UCSD-AML1 (cell line): ENCODE measurements at regions not wholly inside any gene's neighbourhood (a gene's known extent, or its start where the extent isn't known, plus 50 kb on each side); places are given as distances from the start of the nearest gene placed in this dataset.
"Not testable (repeated sequence)": the region's sequence is repeated elsewhere in the genome, so short reads cannot be mapped to it uniquely, and the experiment has no call there.

Experiments used
- DNase-seq: peaks from one replicate; lab custom pipeline; 2025; ENCODE audit not compliant: unreplicated experiment; lab: John Stamatoyannopoulos, UW

DNA sequence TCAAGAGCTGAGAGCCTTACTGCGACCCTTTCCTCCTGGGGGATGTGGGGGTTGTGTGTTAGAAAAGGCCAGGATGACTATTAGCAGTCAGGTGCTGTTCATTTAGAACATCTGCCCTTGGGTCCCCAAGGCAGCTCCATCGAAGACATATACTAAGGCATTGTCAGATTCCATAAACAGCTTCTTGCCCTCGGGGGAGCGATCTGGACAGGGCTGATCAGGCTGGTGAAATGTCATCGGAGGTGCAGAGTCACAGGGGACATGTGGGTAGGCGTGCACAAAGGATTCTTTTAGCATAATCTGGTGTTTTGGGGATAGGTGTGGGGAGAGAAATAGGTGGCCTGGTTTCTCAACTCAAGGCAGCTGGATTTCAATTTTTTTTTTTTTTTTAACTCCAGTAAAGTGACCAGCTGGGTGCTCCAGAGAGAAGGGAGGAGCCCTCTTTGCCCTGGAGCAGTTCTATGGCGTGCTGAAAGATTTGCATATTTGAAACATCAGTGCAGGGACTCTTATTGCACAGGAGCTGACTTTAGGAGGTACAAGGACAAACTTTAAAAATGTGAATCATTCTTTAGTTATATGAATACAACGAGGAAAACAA lies 160.1 kb downstream of the SUDS3 start:
- no peak for DNase-seq

DNA sequence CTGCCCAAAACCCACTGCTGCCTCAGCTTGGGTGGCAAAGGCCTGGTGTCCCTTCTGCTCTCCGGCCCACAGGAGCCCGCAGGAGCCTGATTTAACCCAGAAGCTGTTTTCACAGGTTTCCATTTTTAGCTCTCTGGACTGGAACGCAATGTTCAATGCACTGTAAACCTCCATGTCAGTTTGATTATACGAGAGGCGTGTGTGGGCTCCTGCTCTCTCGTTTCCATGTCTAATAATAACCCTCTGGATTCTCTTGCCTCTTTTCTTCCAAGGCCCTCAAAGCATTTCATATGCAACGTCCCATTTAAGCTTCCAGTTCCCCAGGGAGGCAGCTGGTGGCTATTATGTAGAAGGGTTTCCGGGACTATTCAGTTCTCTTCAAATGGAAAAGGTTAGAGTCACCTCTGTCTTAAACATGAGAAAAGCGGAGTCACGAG lies 161.1 kb downstream of the SUDS3 start:
- no peak for DNase-seq

GRCh38 chr12:118541071-118541470 lies 164.7 kb downstream of the SUDS3 start:
- DNase-seq, result no peak

- no peak for DNase-seq
Measured at GRCh38 chr12:118541934-118542333, 165.6 kb downstream of the SUDS3 start.

GRCh38 chr12:118543651-118544050 lies 167.3 kb downstream of the SUDS3 start:
- no peak for DNase-seq

GRCh38 chr12:118544569-118544968 lies 168.2 kb downstream of the SUDS3 start:
- DNase-seq, result no peak

GRCh38 chr12:118547606-118548005 lies 171.3 kb downstream of the SUDS3 start:
- not testable (repeated sequence) for DNase-seq

- DNase-seq, result no peak
Measured at GRCh38 chr12:118548887-118549509, 172.6 kb downstream of the SUDS3 start.

- DNase-seq, result no peak
Measured at GRCh38 chr12:118549510-118549980, 173.2 kb downstream of the SUDS3 start.

DNA sequence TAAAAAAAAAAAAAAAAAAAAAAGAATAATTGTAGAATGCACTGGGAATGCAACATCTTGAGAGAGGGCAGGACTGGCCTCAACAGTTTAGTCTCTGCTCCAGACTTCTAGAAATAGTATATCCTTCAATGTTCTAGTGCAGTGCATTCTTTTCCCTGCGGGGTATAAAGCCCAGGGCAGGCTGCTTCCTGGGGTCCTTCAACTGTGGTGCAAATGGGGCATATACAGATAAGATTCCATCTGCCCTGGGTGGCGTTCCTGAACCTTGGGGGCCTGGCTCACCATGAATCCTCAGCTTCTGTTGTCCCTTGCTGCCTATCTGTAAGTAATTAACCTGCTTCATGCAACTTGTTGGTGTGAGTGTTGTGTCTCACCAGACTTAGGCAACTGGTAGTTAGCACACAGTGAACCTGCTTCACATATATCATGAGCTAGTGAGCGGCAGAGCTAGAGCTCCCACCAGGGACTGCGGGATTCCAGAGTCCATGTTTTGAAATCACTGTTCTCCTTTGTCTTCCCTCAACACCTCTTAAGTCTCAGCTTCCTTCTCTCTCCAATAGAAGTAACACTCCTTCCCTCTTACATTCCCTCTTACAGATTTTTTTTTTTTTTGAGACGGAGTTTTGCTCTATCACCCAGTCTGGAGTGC lies 177.6 kb downstream of the SUDS3 start:
- DNase-seq, result no peak

DNA sequence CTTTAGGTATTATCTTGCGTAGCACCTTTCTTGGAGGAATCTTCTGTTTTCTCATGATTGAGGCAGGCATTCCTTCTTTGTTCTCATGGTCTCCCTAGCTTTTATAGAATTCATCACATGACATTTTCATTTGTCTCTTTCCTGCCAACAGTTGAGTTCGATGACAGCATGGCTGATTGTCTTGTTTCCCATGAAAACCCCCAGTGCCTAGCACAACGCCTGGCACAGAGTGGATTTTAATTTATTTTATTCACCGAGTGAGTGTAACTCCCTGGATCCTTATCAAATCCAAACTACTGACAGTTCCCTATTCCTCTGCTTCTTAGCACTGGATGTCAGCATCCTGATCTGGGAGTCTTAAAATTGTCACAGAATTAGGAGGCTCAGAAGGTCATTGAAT lies 182.6 kb downstream of the SUDS3 start:
- no peak for DNase-seq

GRCh38 chr12:118560733-118561132 lies 184.4 kb downstream of the SUDS3 start:
- DNase-seq, result no peak

GRCh38 chr12:118571730-118572129 lies 195.4 kb downstream of the SUDS3 start:
- no peak for DNase-seq

DNA sequence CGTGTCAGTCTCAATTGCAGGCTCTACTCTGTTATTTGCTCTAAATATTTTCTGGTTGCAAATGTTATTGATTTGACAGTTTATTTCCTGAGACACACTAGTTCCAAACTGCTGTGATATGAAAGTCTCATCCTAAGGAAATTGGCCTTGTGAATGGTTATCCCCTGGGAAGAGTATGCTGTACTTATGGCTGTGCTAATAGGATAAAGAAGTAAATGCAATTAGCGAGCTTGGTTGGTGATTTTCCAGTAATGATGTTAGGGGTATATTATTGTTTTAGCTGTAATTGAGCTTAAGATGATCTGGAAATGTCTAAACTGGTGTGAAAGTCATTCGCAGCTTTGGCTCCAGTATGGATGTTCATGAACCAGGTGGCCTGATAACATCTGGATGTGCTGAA lies 197.9 kb downstream of the SUDS3 start:
- DNase-seq, result no peak

DNA sequence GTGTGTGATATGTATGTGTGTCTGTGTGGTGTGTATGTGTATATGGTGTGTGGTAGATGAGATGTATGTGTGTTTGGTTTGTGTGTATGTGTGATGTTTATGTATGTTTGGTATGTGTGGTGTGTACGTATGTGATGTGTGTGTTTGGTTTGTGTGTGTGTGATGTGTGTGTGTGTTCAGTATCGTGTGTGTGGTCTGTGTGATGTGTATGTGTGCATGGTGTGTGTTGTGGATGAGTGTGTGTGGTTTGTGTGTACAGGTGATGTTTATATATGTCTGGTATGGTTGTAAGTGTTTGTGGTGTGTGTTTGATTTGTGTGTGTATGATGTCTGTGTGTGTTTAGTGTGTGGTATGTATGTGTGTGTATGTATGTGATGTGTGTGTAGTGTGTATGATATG lies 199.4 kb downstream of the SUDS3 start:
- DNase-seq, result no peak

- DNase-seq, result no peak
Measured at GRCh38 chr12:118581371-118581770, 205.0 kb downstream of the SUDS3 start.

DNA sequence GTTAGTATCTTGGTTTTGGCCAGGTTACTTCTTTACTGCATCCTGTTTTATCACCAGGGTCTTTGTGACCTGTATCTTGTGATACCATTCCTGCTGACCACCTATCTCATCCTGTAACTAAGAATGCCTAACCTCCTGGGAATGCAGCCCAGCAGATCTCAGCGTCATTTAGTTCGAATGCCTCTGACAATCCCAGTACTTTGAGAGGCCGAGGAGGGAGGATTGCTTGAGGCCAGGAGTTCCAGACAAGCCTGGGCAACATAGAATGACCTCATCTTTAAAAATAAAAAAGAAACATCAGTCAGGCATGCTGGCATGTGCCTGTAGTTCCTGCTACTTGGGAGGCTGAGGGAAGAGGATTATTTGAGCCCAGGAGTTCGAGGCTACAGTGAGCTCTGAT lies 206.5 kb downstream of the SUDS3 start:
- no peak for DNase-seq

GRCh38 chr12:118586433-118586832 lies 210.1 kb downstream of the SUDS3 start:
- DNase-seq, result no peak

- no peak for DNase-seq
Measured at GRCh38 chr12:118589162-118589561, 212.8 kb downstream of the SUDS3 start.

DNA sequence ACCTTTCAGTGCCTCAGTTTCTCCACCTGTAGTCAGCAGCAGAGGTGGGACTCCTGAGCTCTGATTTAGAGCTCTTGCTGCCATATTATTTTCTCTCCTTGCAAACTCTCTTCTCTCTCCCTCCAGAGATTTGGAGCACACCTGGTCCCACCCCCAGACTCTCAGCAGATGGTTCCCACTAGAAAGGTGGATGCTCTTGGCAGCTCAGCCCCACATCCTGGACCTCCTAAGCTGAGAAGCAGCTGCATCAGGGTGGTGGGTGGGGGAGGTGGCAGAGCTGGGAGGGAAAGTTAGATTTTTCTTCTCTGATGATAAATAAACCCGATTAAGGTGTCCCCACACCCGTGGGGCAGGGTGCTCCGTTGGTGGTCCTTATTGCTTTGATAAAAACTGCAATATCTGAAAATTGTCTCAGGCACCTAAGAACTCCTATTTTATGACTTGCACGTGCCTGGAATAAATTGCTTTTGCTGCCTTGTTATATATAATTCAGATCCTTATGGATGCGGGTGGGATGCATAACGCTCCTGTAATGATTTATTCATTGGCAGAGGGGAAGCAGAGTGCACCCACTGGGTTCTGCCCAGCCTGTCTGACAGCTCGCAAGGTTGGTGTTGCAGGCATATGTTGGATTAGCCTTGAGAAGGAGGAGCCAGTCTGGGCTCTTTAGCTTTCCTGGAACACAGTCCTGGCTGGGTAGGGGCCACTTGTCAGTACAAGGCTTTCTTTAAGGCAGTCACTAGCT lies 214.2 kb downstream of the SUDS3 start:
- DNase-seq, result no peak

DNA sequence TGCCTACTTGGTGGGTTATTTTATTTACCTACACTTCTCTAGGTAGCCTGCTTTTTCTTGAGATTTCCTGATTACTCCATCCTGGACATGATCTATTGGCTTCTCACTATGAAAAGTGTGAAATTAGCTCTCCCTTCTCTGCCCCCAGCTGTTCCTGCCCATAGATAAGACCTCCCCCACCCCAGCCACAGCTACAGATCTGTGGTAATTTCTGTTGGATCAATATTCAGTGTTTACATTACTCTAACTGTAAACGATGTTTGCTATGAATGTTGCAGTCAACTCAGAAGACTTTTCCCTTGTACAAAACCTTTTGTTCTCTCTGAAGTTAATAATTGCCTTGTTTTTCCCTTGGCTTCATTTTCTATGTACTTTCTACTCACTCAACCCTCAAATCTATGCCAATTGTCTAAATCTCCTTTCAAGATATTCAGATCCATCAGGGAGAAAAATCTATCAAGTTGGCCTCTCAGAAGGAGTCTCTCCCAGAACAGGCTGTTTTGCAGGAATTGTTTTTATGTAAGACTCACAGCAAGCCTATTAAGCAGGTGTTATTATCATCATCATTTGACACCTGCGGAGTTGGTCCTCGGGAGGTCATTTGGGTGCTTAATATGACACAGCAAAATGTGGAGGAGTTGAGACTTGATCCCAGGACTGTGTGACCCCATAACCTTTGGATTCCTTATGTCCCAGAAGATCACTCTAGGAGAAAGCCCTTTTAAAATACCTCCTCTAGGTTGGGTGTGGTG lies 227.4 kb downstream of the SUDS3 start:
- DNase-seq, result no peak
